HCT116 (cell line): ENCODE measurements at regions not wholly inside any gene's neighbourhood (a gene's known extent, or its start where the extent isn't known, plus 50 kb on each side); places are given as distances from the start of the nearest gene placed in this dataset.

Experiments used
- CEBPB ChIP-seq: IDR thresholded peaks from 2 replicates; pipeline ENCODE4 v1.6.1; 2012; ENCODE audit warnings: low read depth
- EZH2 ChIP-seq: fragments of 200-600 bp; sonication (generic); IDR thresholded peaks from 2 replicates; pipeline ENCODE4 v1.6.1; 2017; ENCODE audit warnings: antibody characterized with exemption, mixed run types
- EZH2phosphoT487 ChIP-seq: fragments of 200-600 bp; IDR thresholded peaks from 2 replicates; pipeline ENCODE4 v1.6.1; 2018; ENCODE audit warnings: antibody characterized with exemption, borderline replicate concordance
- POLR2A ChIP-seq: IDR thresholded peaks from 2 replicates; pipeline ENCODE4 v1.7.0; 2011; ENCODE audit warnings: borderline replicate concordance; ENCODE audit not compliant: insufficient read depth, insufficient read length; ENCODE audit errors: extremely low read depth
- RAD21 ChIP-seq: IDR thresholded peaks from 2 replicates; pipeline ENCODE4 v1.6.1; 2012; ENCODE audit warnings: low read depth, mild to moderate bottlenecking
- SP1 ChIP-seq: IDR thresholded peaks from 2 replicates; pipeline ENCODE4 v1.6.1; 2012; ENCODE audit warnings: low read depth
- SRF ChIP-seq: IDR thresholded peaks from 2 replicates; pipeline ENCODE4 v1.6.1; 2012; ENCODE audit warnings: low read depth
- TCF7L2 ChIP-seq: IDR thresholded peaks from 2 replicates; pipeline ENCODE4 v1.7.0; 2011; ENCODE audit warnings: borderline replicate concordance, inconsistent platforms; ENCODE audit not compliant: insufficient read depth, insufficient read length; ENCODE audit errors: extremely low read depth
- TF ChIP-seq, protein P1 (sequence below), 3 experiments: fragments of 200-600 bp in 1 of 3; sonication (generic) in 1 of 3; IDR thresholded peaks in 2 of 3; conservative IDR thresholded peaks in 1 of 3; 2 replicates each; pipeline ENCODE4 v1.5.1; 2012 to 2017; ENCODE audit warnings: low read depth in 2 of 3, low read length in 2 of 3, antibody characterized with exemption in 1 of 3, borderline replicate concordance in 1 of 3, control low read depth in 1 of 3, mild to moderate bottlenecking in 1 of 3, mixed read lengths in 1 of 3, mixed run types in 1 of 3, moderate library complexity in 1 of 3; ENCODE audit not compliant: insufficient read depth in 1 of 3
- TF ChIP-seq, protein P2 (sequence below): IDR thresholded peaks from 2 replicates; pipeline ENCODE4 v1.6.1; 2012
- TF ChIP-seq, protein P3 (sequence below): IDR thresholded peaks from 2 replicates; pipeline ENCODE4 v1.6.1; 2012; ENCODE audit warnings: low read depth
- TF ChIP-seq, protein P4 (sequence below): IDR thresholded peaks from 2 replicates; pipeline ENCODE4 v1.6.1; 2012
- TF ChIP-seq, protein P5 (sequence below): IDR thresholded peaks from 2 replicates; pipeline ENCODE4 v1.6.1; 2011; ENCODE audit warnings: mild to moderate bottlenecking, low read length, moderate library complexity; ENCODE audit not compliant: insufficient replicate concordance; ENCODE audit errors: extremely low read depth

DNA sequence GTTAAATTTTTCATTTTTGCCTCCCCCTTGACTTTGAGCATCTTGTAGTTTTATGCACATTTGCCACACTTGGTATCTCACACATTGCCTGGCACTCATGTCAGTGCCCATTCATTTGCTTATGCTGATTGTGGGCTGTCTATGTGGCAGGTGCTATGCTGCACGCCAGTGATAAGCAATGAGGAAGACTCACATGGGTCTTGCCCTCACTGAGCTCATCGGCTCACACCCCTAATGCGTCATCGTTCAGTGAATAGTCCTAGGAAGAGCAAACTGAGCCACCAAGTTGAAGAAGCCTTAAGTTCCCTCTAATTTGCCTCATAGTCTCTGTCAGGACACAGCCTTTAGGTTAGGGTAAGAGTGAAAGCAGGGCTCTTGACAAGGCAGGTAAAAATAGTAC is 209.4 kb upstream of the IL12B start:
- TF ChIP-seq POLR2A, result no peak
- TF ChIP-seq SP1, result no peak
- TF ChIP-seq, protein P1, sequence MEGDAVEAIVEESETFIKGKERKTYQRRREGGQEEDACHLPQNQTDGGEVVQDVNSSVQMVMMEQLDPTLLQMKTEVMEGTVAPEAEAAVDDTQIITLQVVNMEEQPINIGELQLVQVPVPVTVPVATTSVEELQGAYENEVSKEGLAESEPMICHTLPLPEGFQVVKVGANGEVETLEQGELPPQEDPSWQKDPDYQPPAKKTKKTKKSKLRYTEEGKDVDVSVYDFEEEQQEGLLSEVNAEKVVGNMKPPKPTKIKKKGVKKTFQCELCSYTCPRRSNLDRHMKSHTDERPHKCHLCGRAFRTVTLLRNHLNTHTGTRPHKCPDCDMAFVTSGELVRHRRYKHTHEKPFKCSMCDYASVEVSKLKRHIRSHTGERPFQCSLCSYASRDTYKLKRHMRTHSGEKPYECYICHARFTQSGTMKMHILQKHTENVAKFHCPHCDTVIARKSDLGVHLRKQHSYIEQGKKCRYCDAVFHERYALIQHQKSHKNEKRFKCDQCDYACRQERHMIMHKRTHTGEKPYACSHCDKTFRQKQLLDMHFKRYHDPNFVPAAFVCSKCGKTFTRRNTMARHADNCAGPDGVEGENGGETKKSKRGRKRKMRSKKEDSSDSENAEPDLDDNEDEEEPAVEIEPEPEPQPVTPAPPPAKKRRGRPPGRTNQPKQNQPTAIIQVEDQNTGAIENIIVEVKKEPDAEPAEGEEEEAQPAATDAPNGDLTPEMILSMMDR (IDR thresholded peaks at IDR 0.05 in 2 of 3, conservative IDR thresholded peaks at IDR 0.05 in 1 of 3; ENCODE audit: borderline replicate concordance in 1 of 3, insufficient read depth in 1 of 3, low read depth in 2 of 3, low read length in 2 of 3), result no peak
- TF ChIP-seq, protein P2, sequence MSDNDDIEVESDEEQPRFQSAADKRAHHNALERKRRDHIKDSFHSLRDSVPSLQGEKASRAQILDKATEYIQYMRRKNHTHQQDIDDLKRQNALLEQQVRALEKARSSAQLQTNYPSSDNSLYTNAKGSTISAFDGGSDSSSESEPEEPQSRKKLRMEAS, result no peak
- TF ChIP-seq, protein P3, sequence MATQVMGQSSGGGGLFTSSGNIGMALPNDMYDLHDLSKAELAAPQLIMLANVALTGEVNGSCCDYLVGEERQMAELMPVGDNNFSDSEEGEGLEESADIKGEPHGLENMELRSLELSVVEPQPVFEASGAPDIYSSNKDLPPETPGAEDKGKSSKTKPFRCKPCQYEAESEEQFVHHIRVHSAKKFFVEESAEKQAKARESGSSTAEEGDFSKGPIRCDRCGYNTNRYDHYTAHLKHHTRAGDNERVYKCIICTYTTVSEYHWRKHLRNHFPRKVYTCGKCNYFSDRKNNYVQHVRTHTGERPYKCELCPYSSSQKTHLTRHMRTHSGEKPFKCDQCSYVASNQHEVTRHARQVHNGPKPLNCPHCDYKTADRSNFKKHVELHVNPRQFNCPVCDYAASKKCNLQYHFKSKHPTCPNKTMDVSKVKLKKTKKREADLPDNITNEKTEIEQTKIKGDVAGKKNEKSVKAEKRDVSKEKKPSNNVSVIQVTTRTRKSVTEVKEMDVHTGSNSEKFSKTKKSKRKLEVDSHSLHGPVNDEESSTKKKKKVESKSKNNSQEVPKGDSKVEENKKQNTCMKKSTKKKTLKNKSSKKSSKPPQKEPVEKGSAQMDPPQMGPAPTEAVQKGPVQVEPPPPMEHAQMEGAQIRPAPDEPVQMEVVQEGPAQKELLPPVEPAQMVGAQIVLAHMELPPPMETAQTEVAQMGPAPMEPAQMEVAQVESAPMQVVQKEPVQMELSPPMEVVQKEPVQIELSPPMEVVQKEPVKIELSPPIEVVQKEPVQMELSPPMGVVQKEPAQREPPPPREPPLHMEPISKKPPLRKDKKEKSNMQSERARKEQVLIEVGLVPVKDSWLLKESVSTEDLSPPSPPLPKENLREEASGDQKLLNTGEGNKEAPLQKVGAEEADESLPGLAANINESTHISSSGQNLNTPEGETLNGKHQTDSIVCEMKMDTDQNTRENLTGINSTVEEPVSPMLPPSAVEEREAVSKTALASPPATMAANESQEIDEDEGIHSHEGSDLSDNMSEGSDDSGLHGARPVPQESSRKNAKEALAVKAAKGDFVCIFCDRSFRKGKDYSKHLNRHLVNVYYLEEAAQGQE, result no peak
- TF ChIP-seq CEBPB, result no peak
- TF ChIP-seq EZH2, result no peak
- TF ChIP-seq, protein P4, sequence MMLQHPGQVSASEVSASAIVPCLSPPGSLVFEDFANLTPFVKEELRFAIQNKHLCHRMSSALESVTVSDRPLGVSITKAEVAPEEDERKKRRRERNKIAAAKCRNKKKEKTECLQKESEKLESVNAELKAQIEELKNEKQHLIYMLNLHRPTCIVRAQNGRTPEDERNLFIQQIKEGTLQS, result no peak
- no peak for TF ChIP-seq TCF7L2
- no peak for TF ChIP-seq SRF
- no peak for TF ChIP-seq RAD21
- TF ChIP-seq, protein P5, sequence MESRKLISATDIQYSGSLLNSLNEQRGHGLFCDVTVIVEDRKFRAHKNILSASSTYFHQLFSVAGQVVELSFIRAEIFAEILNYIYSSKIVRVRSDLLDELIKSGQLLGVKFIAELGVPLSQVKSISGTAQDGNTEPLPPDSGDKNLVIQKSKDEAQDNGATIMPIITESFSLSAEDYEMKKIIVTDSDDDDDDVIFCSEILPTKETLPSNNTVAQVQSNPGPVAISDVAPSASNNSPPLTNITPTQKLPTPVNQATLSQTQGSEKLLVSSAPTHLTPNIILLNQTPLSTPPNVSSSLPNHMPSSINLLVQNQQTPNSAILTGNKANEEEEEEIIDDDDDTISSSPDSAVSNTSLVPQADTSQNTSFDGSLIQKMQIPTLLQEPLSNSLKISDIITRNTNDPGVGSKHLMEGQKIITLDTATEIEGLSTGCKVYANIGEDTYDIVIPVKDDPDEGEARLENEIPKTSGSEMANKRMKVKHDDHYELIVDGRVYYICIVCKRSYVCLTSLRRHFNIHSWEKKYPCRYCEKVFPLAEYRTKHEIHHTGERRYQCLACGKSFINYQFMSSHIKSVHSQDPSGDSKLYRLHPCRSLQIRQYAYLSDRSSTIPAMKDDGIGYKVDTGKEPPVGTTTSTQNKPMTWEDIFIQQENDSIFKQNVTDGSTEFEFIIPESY, result no peak
- no peak for TF ChIP-seq EZH2phosphoT487
